Lower leg skin (tissue), 4 donors: ENCODE measurements at regions not wholly inside any gene's neighbourhood (a gene's known extent, or its start where the extent isn't known, plus 50 kb on each side); places are given as distances from the start of the nearest gene placed in this dataset.

Source experiments
- DNase-seq, 2 donors: peaks; one replicate each; pipeline ENCODE4 v3.0.0-alpha.2; 2019; ENCODE audit warnings: low spot score in 2 of 2
- H3K4me3 ChIP-seq: fragments of 200-600 bp; sonication (generic); 2 replicates; pipeline ENCODE4 v1.5.1; 2017; ENCODE audit warnings: mild to moderate bottlenecking, low read depth; ENCODE audit not compliant: poor library complexity, severe bottlenecking
- POLR2A ChIP-seq, 2 donors: fragments of 450-650 bp; IDR thresholded peaks; one replicate each; pipeline ENCODE4 v1.6.1; 2016 to 2017; ENCODE audit warnings: antibody characterized with exemption in 2 of 2, mild to moderate bottlenecking in 1 of 2, moderate library complexity in 1 of 2
- WGBS, 2 donors: methylation state at CpG; one replicate each; pipeline ENCODE4 v1.1.5; 2018; 5-methylcytosine and 5-hydroxymethylcytosine counted together
- intact Hi-C: fragments of 100-400 bp; cut with DNase I; formaldehyde crosslinking; loops from one replicate; pipeline ENCODE4 v1.15.0; 2023; ENCODE audit warnings: low total_unique reads
- TF ChIP-seq, protein P1 (sequence below), 3 donors: fragments of 450-650 bp; IDR thresholded peaks; one replicate each; pipeline ENCODE4 v1.5.1; 2016; ENCODE audit warnings: antibody characterized with exemption in 3 of 3, mild to moderate bottlenecking in 3 of 3, moderate library complexity in 2 of 3

DNA sequence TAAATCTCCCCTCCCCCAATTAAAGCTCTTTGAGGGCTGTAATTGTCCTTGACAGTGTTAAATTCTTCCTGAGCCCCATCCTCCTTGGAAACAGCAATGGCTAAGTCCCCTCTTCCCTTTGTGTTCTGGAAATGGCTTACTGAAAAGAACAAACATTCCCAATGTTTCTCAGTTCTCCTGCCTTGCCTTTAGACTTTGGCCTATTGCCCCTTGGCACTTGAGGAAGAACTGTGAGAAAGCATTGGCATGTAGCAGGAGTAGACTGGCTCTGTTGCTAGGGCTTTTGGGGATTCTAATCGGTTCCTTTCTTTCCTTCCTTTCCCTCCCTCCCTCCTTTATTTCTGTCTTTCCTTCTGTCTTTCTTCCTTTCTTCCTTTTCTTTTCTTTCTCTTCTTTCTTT lies 463.3 kb upstream of the PODXL start:
- no peak overlapping the region for H3K4me3 ChIP-seq
- no peak for DNase-seq
- no peak for TF ChIP-seq POLR2A (IDR thresholded peaks at IDR 0.05)
- TF ChIP-seq, protein P1, sequence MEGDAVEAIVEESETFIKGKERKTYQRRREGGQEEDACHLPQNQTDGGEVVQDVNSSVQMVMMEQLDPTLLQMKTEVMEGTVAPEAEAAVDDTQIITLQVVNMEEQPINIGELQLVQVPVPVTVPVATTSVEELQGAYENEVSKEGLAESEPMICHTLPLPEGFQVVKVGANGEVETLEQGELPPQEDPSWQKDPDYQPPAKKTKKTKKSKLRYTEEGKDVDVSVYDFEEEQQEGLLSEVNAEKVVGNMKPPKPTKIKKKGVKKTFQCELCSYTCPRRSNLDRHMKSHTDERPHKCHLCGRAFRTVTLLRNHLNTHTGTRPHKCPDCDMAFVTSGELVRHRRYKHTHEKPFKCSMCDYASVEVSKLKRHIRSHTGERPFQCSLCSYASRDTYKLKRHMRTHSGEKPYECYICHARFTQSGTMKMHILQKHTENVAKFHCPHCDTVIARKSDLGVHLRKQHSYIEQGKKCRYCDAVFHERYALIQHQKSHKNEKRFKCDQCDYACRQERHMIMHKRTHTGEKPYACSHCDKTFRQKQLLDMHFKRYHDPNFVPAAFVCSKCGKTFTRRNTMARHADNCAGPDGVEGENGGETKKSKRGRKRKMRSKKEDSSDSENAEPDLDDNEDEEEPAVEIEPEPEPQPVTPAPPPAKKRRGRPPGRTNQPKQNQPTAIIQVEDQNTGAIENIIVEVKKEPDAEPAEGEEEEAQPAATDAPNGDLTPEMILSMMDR (IDR thresholded peaks at IDR 0.05), result no peak
- intact Hi-C loops, result no loop called here
- 52 to 63% methylated on average over 1 of the region's 1 CpG for WGBS, 2 donors

DNA sequence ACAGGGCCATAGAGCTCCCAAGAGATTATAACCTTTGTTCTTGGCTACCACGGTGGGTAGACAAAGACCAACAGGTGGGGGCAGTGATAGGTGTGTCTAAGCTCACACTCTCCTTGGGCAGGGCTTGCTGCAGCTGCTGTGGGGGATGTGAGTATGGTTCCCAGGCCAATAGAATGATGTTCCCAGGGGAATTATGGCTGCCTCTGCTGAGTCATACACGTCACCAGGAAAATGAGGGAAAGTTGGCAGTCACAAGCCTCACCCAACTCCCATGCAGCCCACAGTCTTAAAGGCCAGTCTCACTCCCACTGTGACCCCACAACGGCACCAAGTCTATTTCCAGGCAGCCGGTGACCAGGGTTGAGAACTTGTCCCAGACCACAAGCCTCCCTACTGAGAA lies 453.4 kb upstream of the PODXL start:
- no peak for TF ChIP-seq POLR2A (IDR thresholded peaks at IDR 0.05)
- TF ChIP-seq, protein P1 (IDR thresholded peaks at IDR 0.05), result no peak
- no peak overlapping the region for H3K4me3 ChIP-seq
- DNase-seq, result no peak
- 76 to 86% methylated on average over 4 of the region's 4 CpGs for WGBS, 2 donors
- intact Hi-C loops, result no loop called here

DNA sequence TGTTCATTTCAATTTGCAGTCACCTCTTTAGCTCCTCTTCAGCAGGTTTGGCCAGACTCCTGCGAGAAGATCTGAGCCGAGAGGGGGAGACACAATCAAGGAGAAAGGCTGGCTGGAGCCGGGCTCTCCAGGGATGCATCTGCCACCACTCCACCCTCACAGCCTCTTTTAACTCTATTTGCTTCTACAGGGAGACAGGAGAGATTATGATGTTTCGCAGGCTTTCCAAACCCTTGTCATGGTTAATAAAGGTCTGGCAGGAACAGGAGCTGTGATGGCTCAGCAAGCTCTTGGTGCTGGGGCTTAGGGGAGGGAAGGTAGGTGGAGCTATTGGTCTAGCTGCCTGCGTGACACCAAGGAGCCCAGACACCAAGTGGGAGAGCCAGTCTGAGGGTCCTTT lies 448.1 kb upstream of the PODXL start:
- 35 to 48% methylated on average over 5 of the region's 5 CpGs for WGBS, 2 donors
- intact Hi-C loops, result no loop called here
- TF ChIP-seq POLR2A (IDR thresholded peaks at IDR 0.05), result no peak
- TF ChIP-seq, protein P1 (IDR thresholded peaks at IDR 0.05), result no peak
- H3K4me3 ChIP-seq, result no peak overlapping the region
- DNase-seq, result no peak

DNA sequence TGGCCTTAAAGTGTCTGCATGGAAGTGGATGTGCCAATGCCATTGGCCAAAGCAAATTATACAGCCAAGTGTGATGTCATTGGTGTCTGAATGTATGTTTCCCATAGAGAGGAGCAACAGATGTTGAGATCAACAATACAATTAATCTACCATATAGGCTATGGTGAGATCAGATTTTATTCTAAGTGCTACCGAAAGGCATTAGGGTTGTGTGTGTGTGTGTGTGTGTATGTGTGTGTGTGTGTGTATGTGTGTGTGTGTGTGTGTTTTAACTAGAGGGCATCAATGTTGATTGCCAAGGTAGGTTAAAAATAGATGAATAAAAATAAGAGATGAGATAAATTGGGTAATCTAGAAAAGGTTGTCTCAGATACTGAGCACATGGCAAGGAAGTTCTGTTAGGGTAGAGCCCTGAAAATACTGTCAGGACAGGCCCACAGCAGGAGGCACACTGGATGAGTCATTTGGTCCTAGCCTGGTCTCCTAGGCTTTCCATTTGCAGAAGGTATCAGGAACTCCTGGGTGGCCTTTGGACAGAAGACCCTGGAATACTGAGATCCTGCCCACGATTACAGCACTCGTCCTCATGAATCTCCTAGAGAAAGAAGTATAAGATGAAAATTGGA lies 446.0 kb upstream of the PODXL start:
- H3K4me3 ChIP-seq, result no peak overlapping the region
- WGBS, 2 donors, result 82 to 91% methylated on average over 3 of the region's 3 CpGs
- TF ChIP-seq POLR2A (IDR thresholded peaks at IDR 0.05), result no peak
- TF ChIP-seq, protein P1 (IDR thresholded peaks at IDR 0.05), result no peak
- intact Hi-C loops, result no loop called here
- DNase-seq, result no peak

DNA sequence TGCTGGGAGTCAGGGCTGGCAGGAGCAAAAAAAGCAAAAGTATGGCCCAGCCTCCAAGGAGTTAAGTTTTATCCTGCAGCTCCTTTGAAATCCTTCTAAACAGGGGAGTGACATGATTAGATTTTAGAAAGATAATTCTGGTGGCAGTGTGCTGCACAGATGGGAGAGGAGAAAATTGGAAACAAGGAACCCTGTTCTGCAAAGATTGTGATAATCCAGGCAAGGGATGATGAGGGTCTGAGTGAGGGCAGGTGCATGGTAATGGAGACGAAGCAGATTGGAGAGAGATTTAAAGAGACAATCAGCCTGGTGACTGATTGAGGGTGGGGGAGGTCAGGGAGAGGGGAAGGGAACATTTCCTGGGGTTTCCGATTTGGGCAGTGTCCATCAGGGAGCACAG lies 444.7 kb upstream of the PODXL start:
- WGBS, 2 donors, result 35 to 37% methylated on average over 2 of the region's 2 CpGs

More for the DNA sequence above, 444.7 kb upstream of the PODXL start:
- DNase-seq, result no peak
- no peak overlapping the region for H3K4me3 ChIP-seq
- intact Hi-C loops, result no loop called here
- TF ChIP-seq POLR2A (IDR thresholded peaks at IDR 0.05), result no peak
- TF ChIP-seq, protein P1 (IDR thresholded peaks at IDR 0.05), result no peak
